Activated CD4-positive, alpha-beta T cell treated with anti-CD3 and anti-CD28 coated beads, Interleukin-2, Interleukin-4, amounts not matched to agents 100 ng/mL and 50 ng/mL, durations not matched to agents 16 hours and 8 hours (primary cell): ENCODE measurements at regions not wholly inside any gene's neighbourhood (a gene's known extent, or its start where the extent isn't known, plus 50 kb on each side); places are given as distances from the start of the nearest gene placed in this dataset.
"Not testable (repeated sequence)": the region's sequence is repeated elsewhere in the genome, so short reads cannot be mapped to it uniquely, and the experiment has no call there.

Experiments used
- DNase-seq: peaks from one replicate; pipeline ENCODE4 v3.0.0-alpha.2; 2020; ENCODE audit warnings: low spot score

GRCh38 chr10:20492447-20492846, 404.7 kb downstream of the NEBL start:
- no peak for DNase-seq

DNA sequence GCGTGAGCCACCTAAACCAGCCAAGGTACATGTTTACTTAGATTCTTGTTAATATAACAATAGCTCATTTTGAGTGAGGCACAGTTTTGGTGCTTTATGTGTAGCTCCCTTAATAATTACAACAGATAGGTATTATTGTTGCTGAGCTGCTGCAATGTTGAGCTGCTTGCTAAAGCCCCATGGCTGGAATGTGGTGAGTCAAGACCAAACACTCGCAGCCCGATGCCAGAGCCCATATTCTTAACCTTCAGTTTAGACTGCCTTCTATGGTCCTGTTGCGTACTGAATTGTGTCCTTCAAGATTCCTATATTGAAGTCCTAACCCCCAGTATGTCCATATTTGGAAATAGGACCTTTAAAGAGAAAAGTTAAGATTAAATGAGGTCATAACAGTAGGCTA, 407.1 kb downstream of the NEBL start:
- no peak for DNase-seq

GRCh38 chr10:20486791-20487190, 410.3 kb downstream of the NEBL start:
- DNase-seq = no peak

GRCh38 chr10:20485554-20485953, 411.6 kb downstream of the NEBL start:
- DNase-seq = no peak

- DNase-seq = no peak
Observed at GRCh38 chr10:20481054-20481453, 416.1 kb downstream of the NEBL start.

DNA sequence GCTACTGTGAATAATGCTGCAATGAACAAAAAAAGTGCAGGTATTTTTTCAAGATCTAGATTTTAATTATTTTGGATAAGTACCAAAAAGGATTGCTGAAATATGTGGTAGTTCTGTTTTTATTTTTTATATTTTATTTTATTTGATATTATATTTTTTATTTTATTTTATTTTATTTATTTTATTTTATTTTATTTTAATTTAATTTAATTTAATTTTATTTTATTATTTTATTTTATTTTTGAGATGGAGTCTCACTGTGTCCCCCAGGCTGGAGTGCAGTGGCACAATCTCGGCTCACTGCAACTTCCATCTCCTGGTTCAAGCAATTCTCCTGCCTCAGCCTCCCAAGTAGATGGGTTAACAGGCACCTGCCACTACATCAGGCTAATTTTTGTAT, 416.5 kb downstream of the NEBL start:
- not testable (repeated sequence) for DNase-seq

GRCh38 chr10:20474064-20474463, 423.0 kb downstream of the NEBL start:
- DNase-seq = no peak

- DNase-seq = no peak
Observed at GRCh38 chr10:20473023-20473760, 423.9 kb downstream of the NEBL start.

- DNase-seq = no peak
Observed at GRCh38 chr10:20466731-20467130, 430.4 kb downstream of the NEBL start.

GRCh38 chr10:20457649-20458048, 439.5 kb downstream of the NEBL start:
- no peak for DNase-seq

- no peak for DNase-seq
Observed at GRCh38 chr10:20455774-20456173, 441.3 kb downstream of the NEBL start.

DNA sequence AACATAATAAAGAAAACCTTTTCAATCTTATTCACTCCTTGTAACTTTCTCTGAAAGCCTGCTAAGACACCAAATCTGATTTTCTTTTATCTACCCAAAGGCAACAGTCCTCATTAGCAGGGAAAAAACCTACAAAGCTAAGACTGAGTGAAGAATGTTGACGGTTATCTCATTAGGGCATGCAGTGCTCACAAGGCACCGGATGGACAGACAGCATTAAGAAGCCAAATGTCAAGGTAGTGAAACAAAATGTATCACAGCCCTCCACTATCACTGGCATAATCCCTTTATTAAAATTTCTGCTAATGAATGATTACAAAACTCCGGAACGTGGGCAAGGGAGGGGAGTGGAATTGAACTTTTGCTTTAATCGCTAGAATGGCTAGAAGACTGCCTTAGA, 442.8 kb downstream of the NEBL start:
- no peak for DNase-seq

- no peak for DNase-seq
Observed at GRCh38 chr10:20446561-20447193, 450.4 kb downstream of the NEBL start.

DNA sequence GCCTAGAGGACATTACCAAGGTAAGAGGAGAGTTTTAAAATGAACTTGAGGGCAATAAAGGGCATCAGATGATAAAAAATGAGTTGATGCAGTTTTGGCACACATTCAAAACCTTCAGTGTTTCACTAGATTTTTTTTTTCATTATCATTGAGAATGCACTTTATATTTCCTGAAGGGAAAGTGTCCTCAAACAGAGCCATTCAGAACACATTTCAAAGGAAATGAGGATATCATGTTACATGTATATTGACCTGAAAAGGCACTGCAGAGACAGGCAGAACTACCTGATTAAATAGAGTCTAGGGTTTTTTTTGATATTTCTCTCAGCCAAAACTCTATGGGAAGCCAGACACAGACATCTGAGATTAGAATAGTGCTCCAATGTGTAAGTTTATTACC, 454.0 kb downstream of the NEBL start:
- no peak for DNase-seq

GRCh38 chr10:20429742-20430141, 467.4 kb downstream of the NEBL start:
- no peak for DNase-seq

DNA sequence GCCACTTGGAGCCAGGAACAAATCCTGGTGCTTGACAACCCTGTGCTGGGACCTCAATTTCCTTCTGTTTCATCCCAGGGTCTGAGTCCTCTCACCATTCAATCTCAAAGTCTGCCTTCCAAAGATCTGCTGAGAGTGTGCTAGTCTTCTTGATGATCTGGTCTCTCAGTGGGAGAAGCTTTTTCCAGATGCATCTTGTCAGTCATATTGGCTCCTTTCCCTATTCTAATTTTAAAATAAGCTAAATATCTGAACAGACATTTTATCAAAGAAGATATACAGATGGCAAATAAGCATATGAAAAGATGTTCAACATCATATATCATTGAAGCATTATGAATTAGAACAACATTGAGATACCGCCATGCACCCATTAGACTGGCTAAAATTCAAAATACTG, 469.3 kb downstream of the NEBL start:
- DNase-seq = no peak

DNA sequence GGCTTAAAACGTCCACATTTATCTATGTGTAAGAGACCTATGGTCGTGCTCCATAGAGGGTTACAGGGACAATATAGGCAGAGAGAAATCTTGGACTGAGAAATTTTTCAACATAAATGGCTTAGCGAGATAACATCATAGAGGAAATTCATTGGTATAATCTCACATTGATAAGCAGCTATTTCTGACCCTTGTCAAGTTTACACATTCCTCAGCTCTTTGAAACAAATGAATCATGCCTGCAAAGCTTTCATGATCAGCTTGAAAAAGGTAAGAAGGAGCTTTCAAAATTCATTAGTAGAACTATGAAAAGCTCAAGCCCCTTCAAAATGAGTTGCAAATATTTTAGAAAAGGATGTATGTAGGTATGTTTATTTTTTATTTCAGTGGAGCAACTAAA, 478.8 kb downstream of the NEBL start:
- no peak for DNase-seq

- DNase-seq = no peak
Observed at GRCh38 chr10:20417791-20418190, 479.3 kb downstream of the NEBL start.

DNA sequence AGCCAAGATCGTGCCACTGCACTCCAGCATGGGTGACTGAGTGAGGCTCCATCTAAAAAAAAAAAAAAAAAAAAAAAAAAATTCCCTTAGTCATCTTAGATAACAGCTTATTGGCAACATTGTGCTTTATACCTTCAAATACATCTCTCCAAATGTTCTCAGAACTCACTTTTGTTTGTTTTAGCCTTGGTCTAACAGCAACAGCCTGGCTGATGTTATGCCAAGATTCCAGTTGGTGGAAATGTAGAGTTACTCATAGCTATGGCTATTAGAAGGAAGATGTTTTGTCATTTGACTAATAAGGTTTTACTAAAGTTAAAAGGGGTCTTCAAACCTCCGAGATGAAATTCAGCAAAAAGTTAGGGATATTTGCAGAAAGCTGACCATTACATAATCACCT, 481.4 kb downstream of the NEBL start:
- no peak for DNase-seq

GRCh38 chr10:20407357-20407756, 489.8 kb downstream of the NEBL start:
- no peak for DNase-seq

DNA sequence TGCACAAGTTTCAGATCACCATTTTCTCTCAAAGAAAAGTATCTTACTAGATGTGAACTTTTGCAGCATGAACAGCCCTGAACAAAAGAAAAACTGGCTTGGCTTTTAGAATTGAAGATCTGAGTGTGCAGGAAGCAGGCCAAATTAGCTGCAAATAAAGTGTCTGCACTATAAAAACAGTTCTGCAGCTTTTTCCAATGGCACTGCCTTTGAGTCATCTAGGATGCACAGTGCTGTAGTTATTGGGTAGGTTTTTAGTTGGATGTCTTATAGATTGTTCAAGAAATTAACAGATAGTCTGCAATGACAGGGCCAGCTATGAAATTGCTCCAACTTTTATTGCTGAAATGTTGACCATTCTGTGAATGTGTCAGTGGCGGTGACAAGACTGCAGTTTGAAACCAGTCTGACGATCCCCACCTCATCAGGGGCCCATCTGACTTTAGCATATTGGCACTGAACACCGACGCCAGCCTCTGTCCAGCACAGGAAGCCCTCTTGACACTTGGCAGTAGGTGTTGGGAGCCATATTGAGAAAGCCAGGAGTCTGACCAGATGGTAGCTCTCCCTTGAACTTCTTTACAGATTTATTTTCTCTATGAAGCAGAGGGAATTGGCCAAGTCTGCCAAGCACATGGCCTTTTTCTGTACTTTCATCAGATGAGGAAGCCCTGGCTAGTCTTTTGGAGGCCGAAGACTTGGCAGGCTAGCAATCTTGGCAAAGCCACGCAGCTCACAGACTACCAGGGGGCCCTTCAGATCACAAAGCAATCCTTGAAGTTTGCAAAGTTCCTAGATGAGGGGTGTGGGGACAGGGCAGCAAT, 490.6 kb downstream of the NEBL start:
- no peak for DNase-seq

- DNase-seq = no peak
Observed at GRCh38 chr10:20405761-20406160, 491.4 kb downstream of the NEBL start.

DNA sequence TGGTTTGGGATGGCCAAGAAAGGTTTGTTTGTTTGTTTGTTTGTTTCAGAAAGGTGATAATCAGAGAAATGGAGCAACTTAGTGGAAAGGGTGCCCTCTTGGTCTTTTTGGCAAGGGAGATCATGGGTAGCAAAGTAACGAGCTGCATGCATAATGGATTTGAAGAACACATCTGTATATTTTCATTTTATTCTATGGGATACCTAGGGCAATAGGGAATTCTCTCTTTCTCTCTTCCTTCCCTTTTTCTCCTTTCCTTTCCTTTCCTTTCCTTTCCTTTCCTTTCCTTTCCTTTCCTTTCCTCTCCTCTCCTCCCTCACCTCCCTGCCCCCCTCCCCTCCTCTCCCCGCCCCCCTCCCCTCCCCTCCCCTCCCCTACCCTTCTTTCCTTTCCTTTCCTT, 492.1 kb downstream of the NEBL start:
- no peak for DNase-seq
